ENCODE measurements at regions not wholly inside any gene's neighbourhood (a gene's known extent, or its start where the extent isn't known, plus 50 kb on each side); places are given as distances from the start of the nearest gene placed in this dataset.

GRCh38 chr2:122231296-122231695, 475.8 kb downstream of the TSN start:
- TF ChIP-seq REST (IDR thresholded peaks at IDR 0.05; ENCODE audit: insufficient read depth in 1 of 2, low read depth in 2 of 2, low read length in 2 of 2) = no peak
- no peak for TF ChIP-seq TAF1 (IDR thresholded peaks at IDR 0.05; ENCODE audit: borderline replicate concordance, insufficient read depth, low read length)
- TF ChIP-seq POLR2AphosphoS5 (IDR thresholded peaks at IDR 0.05; ENCODE audit: low read depth, low read length) = no peak
- no peak for TF ChIP-seq SIN3A (IDR thresholded peaks at IDR 0.05; ENCODE audit: borderline replicate concordance, insufficient read depth, low read length)
- TF ChIP-seq FOXP2 (optimal IDR thresholded peaks at IDR 0.05; ENCODE audit: borderline replicate concordance, extremely low read depth, extremely low read length, insufficient read depth) = no peak

- TF ChIP-seq TAF1 (IDR thresholded peaks at IDR 0.05; ENCODE audit: borderline replicate concordance, insufficient read depth, low read length) (no peak), SIN3A (IDR thresholded peaks at IDR 0.05; ENCODE audit: borderline replicate concordance, insufficient read depth, low read length) (no peak), FOXP2 (optimal IDR thresholded peaks at IDR 0.05; ENCODE audit: borderline replicate concordance, extremely low read depth, extremely low read length, insufficient read depth) (no peak), POLR2AphosphoS5 (IDR thresholded peaks at IDR 0.05; ENCODE audit: low read depth, low read length) (no peak), REST (IDR thresholded peaks at IDR 0.05; ENCODE audit: insufficient read depth in 1 of 2, low read depth in 2 of 2, low read length in 2 of 2) (no peak)
Measured at GRCh38 chr2:122233372-122233771, 477.9 kb downstream of the TSN start.

- TF ChIP-seq POLR2AphosphoS5 (IDR thresholded peaks at IDR 0.05; ENCODE audit: low read depth, low read length) (no peak), SIN3A (IDR thresholded peaks at IDR 0.05; ENCODE audit: borderline replicate concordance, insufficient read depth, low read length) (no peak), REST (IDR thresholded peaks at IDR 0.05; ENCODE audit: insufficient read depth in 1 of 2, low read depth in 2 of 2, low read length in 2 of 2) (no peak), FOXP2 (optimal IDR thresholded peaks at IDR 0.05; ENCODE audit: borderline replicate concordance, extremely low read depth, extremely low read length, insufficient read depth) (no peak), TAF1 (IDR thresholded peaks at IDR 0.05; ENCODE audit: borderline replicate concordance, insufficient read depth, low read length) (no peak)
Measured at GRCh38 chr2:122236152-122236874, 480.9 kb downstream of the TSN start.

- TF ChIP-seq POLR2AphosphoS5 (IDR thresholded peaks at IDR 0.05; ENCODE audit: low read depth, low read length) = no peak
Measured at GRCh38 chr2:122236925-122237324, 481.5 kb downstream of the TSN start.

- TF ChIP-seq POLR2AphosphoS5 (IDR thresholded peaks at IDR 0.05; ENCODE audit: low read depth, low read length) (no peak), SIN3A (IDR thresholded peaks at IDR 0.05; ENCODE audit: borderline replicate concordance, insufficient read depth, low read length) (no peak), REST (IDR thresholded peaks at IDR 0.05; ENCODE audit: insufficient read depth in 1 of 2, low read depth in 2 of 2, low read length in 2 of 2) (no peak), FOXP2 (optimal IDR thresholded peaks at IDR 0.05; ENCODE audit: borderline replicate concordance, extremely low read depth, extremely low read length, insufficient read depth) (no peak), TAF1 (IDR thresholded peaks at IDR 0.05; ENCODE audit: borderline replicate concordance, insufficient read depth, low read length) (no peak)
Measured at GRCh38 chr2:122237450-122237849, 482.0 kb downstream of the TSN start.

Data from PFSK-1 (cell line).